ENCODE measurements at regions not wholly inside any gene's neighbourhood (a gene's known extent, or its start where the extent isn't known, plus 50 kb on each side); places are given as distances from the start of the nearest gene placed in this dataset.
"Not testable (repeated sequence)": the region's sequence is repeated elsewhere in the genome, so short reads cannot be mapped to it uniquely, and the experiment has no call there.

DNA sequence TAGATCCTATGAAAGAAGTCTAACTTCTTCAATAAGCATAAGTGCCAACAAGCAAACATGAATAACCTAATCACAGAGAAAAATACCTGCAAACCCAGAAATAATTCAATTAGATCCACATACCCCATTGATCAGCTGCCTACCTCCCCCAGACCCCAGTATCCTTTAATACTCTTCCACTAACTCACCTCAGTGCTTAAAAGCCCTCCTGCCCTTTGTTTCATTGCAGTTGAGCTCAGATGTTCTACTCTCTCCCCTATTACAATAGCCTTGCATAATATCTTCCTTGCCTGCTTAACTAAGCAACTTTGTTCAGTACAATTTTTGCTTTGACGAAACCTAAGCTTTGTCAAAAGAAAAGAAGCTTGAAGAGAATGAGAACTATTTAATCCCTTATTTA, 156.0 kb upstream of the ZC3H15 start:
- TF ChIP-seq, protein P1, sequence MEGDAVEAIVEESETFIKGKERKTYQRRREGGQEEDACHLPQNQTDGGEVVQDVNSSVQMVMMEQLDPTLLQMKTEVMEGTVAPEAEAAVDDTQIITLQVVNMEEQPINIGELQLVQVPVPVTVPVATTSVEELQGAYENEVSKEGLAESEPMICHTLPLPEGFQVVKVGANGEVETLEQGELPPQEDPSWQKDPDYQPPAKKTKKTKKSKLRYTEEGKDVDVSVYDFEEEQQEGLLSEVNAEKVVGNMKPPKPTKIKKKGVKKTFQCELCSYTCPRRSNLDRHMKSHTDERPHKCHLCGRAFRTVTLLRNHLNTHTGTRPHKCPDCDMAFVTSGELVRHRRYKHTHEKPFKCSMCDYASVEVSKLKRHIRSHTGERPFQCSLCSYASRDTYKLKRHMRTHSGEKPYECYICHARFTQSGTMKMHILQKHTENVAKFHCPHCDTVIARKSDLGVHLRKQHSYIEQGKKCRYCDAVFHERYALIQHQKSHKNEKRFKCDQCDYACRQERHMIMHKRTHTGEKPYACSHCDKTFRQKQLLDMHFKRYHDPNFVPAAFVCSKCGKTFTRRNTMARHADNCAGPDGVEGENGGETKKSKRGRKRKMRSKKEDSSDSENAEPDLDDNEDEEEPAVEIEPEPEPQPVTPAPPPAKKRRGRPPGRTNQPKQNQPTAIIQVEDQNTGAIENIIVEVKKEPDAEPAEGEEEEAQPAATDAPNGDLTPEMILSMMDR (conservative IDR thresholded peaks at IDR 0.05), result no peak
- H3K27ac ChIP-seq, result no peak overlapping the region

DNA sequence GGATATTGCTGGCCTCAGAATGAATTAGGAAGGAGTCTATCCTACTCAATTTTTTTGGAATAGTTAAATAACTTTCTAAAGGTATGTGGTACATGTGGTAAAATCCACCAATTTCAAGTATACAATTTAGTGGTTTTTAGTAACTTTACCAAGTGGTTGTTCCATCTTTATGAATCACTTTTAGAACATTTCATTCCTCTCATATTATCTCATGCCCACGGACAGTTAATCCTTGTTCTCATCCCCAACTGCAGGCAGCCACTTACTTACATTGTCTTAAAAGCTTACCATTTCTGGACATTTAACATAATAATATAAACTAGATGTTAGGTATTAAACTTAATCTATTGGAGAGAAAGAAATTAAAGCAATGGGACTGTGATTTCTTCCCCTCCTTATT, 146.3 kb upstream of the ZC3H15 start:
- H3K27ac ChIP-seq, result no peak overlapping the region
- TF ChIP-seq, protein P1 (conservative IDR thresholded peaks at IDR 0.05), result no peak

DNA sequence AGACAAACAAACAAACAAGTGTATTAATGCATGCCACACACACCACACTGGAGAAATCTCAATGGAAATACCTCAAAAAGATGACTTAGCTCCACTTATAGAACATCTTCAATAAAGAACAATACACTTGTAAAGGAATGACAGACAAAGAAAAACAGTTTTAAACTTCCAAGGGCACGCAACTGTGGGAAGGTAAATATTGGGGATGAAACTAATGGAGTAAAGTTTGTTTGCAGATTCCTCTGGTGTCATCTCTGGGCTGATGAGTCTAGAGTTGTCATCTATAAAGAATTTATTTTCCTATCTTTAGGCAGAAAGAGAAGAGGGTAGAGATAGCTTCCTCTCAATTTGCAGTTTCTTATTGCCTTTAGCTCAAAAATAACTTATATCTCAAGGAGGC, 144.0 kb upstream of the ZC3H15 start:
- no peak overlapping the region for H3K27ac ChIP-seq
- TF ChIP-seq, protein P1 (conservative IDR thresholded peaks at IDR 0.05), result no peak

DNA sequence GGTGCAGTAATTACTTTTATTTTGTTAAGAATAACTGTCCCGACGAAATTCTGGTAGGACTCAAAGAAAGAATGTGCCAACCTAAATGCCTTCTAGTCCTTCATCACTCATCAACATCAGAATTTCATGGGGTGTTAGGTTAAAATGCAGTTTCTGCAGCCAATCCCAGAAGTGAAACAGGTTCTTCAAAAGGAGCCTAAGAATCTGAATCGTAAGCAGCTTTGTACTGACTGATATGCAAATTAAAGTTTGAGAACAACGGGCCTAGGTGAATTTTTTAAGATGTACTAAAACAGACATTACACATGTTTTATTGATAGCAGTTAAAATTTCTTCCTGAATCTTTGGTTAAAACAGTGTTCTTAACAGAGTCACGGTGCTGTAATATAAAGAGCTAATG, 140.3 kb upstream of the ZC3H15 start:
- H3K27ac ChIP-seq, result no peak overlapping the region
- TF ChIP-seq, protein P1 (conservative IDR thresholded peaks at IDR 0.05), result no peak

DNA sequence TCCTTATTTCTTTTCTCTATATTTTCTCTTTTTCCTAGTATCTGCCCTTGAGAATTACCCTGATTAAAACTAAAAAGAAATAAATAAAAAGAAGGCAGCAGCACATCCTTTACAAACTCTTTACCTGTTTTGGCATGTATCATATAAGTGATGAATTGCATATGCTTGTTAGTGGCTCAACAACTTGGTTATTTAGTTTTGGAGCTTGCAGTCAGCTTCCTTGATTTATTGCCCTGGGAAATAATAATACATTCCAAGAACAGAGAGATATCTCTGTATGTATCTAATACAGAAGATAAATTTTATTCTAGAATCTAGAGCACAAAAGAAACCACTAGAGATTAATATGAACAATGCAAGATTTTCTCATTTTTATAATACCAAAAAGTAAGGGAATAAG, 139.8 kb upstream of the ZC3H15 start:
- TF ChIP-seq, protein P1 (conservative IDR thresholded peaks at IDR 0.05), result no peak
- no peak overlapping the region for H3K27ac ChIP-seq

DNA sequence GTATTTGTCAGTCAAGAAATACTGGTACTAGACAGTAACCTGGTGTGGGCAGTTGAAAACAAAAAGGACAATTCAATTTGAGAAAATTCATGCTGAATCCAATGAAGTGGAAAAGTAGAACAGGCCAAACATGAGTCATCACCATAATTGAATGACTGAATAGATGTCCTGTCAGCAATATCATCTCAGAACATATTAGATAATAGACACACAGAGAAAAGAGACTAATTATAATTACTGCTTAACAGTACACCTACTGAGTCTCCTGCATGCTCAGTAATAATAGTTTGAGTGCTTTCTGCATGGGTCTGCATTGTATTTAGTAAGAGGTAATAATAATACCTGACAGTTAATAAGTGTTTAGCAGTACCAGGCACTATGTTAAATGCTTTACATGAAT, 138.6 kb upstream of the ZC3H15 start:
- TF ChIP-seq, protein P1 (conservative IDR thresholded peaks at IDR 0.05), result no peak
- H3K27ac ChIP-seq, result no peak overlapping the region

DNA sequence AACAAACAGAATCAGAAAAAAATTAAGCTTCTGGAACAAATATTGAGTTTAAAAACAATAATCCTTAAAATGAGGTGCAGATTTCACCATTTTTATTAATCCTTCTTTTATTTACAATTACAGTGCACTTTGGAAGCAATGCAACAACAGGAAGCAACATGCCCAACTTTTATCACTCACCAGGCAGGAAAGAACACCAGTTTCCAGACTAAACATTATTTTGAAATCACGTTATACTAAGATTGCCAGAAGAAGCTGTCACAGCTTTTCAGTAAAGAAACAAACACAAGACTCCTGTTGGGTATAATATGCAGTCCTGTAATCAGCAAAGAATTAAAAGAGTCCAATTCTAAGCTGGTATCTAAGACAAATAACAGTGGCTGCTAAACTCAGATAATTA, 137.9 kb upstream of the ZC3H15 start:
- TF ChIP-seq, protein P1 (conservative IDR thresholded peaks at IDR 0.05), result no peak
- H3K27ac ChIP-seq, result no peak overlapping the region

DNA sequence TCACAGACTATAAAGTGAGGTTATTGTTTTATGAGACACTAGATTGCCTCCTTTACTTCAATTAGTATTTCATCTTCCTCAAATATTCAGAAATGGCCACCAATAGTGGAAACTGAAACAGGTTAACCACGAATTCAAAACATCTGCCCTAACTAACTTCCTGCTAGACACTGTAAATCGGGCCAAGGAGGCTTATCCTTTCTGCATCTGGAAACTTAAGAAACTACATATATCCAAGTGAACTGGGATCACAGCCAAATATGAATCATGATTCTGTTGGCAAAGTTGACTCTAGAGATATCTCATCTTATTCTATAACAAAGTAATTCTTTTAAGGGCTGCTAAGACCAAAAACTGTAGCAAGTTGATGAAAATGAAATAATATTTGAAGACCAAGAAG, 136.6 kb upstream of the ZC3H15 start:
- no peak overlapping the region for H3K27ac ChIP-seq
- TF ChIP-seq, protein P1 (conservative IDR thresholded peaks at IDR 0.05), result no peak

DNA sequence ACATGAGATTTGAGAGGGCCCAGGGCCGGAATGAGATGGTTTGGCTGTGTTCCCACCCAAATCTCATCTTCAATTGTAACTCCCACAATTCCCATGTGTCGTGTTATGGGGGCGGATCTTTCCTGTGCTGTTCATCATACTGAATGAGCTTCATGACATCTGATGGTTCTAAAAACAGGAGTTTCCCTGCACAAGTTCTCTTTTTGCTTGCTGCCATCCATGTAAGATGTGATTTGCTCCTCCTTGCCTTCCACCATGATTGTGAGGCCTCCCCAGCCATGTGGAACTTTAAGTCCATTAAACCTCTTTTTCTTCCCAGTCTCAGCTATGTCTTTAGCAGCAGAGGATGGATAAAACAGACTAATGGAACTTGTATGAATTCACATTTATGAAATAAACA, 131.9 kb upstream of the ZC3H15 start:
- not testable (repeated sequence) for H3K27ac ChIP-seq

Data from VCaP (cell line).